Body of pancreas (tissue), 4 donors: ENCODE measurements at regions not wholly inside any gene's neighbourhood (a gene's known extent, or its start where the extent isn't known, plus 50 kb on each side); places are given as distances from the start of the nearest gene placed in this dataset.

Experiments used
- ATAC-seq: fragments of 150-250 bp; one replicate; pipeline ENCODE4 v1.9.1; 2016
- DNase-seq, 4 donors: peaks; one replicate each; pipeline ENCODE4 v3.0.0-alpha.2; 2019
- H3K27ac ChIP-seq, 4 donors: fragments of 200-600 bp; sonication (generic); 1 replicate in 3 of 4; 2 replicates in 1 of 4; pipeline versions ENCODE4 v1.5.1 to v1.6.1; 2016 to 2019; ENCODE audit warnings: mild to moderate bottlenecking in 1 of 4, mixed read lengths in 1 of 4, moderate library complexity in 1 of 4
- H3K27me3 ChIP-seq, 2 donors: fragments of 200-600 bp; sonication (generic); one replicate each; pipeline ENCODE4 v1.6.0; 2016; ENCODE audit warnings: mild to moderate bottlenecking in 1 of 2
- H3K36me3 ChIP-seq, 2 donors: fragments of 200-600 bp; sonication (generic); replicated peaks in 1 of 2; 2 replicates each; pipeline ENCODE4 v1.5.1; 2016; ENCODE audit warnings: low read depth in 2 of 2; ENCODE audit not compliant: insufficient read depth in 1 of 2
- H3K4me1 ChIP-seq: fragments of 200-600 bp; sonication (generic); one replicate; pipeline ENCODE4 v1.6.0; 2016
- H3K4me3 ChIP-seq, 2 donors: fragments of 200-600 bp; sonication (generic); 1 replicate in 1 of 2; 2 replicates in 1 of 2; pipeline ENCODE4 v1.5.1; 2016 to 2019
- H3K9me3 ChIP-seq, 3 donors: fragments of 200-600 bp; sonication (generic); 1 replicate in 2 of 3; 2 replicates in 1 of 3; pipeline ENCODE4 v1.5.1; 2016
- CTCF ChIP-seq, 7 experiments: fragments of 450-650 bp in 4 of 7; fragments of 200-600 bp in 3 of 7; sonication (generic) in 3 of 7; IDR thresholded peaks; one replicate each; pipeline ENCODE4 v1.5.1; 2016 to 2019; ENCODE audit warnings: antibody characterized with exemption in 7 of 7
- POLR2A ChIP-seq, 3 donors: fragments of 450-650 bp; IDR thresholded peaks; one replicate each; pipeline ENCODE4 v1.6.1; 2016; ENCODE audit warnings: antibody characterized with exemption in 3 of 3, mild to moderate bottlenecking in 2 of 3
- WGBS, 2 donors: methylation state at CpG; one replicate each; pipeline ENCODE4 v1.1.5; 2017; 5-methylcytosine and 5-hydroxymethylcytosine counted together
- intact Hi-C: fragments of 100-400 bp; cut with DNase I; formaldehyde crosslinking; loops from one replicate; pipeline ENCODE4 v1.15.1; 2023

- no peak for TF ChIP-seq CTCF (IDR thresholded peaks at IDR 0.05)
- no peak for TF ChIP-seq POLR2A (IDR thresholded peaks at IDR 0.05)
- DNase-seq (no peak), ATAC-seq (no peak)
- no peaks in the 10 kb centered on the region for H3K9me3 ChIP-seq
- H3K4me1 ChIP-seq: peaks cover 4% of the 10 kb centered on the region
- 66 to 69% methylated on average over 3 of the region's 3 CpGs for WGBS, 2 donors
- H3K4me3 ChIP-seq: no peak overlapping the region
- no peaks in the 10 kb centered on the region for H3K27me3 ChIP-seq
- no peaks in the 10 kb centered on the region for H3K36me3 ChIP-seq
- H3K27ac ChIP-seq: no peak overlapping the region
- intact Hi-C loops: no loop called here
Observed at GRCh38 chr5:107100121-107100520, 570.6 kb downstream of the EFNA5 start.

- no peak for ATAC-seq
- no peaks in the 10 kb centered on the region for H3K9me3 ChIP-seq
- DNase-seq: no peak
- 89 to 94% methylated on average over 4 of the region's 4 CpGs for WGBS, 2 donors
- TF ChIP-seq POLR2A (IDR thresholded peaks at IDR 0.05) (no peak), CTCF (IDR thresholded peaks at IDR 0.05) (no peak)
- no peak overlapping the region for H3K27ac ChIP-seq
- no peaks in the 10 kb centered on the region for H3K36me3 ChIP-seq
- intact Hi-C loops: no loop called here
- H3K4me1 ChIP-seq: peaks cover 2% of the 10 kb centered on the region
- H3K27me3 ChIP-seq: no peaks in the 10 kb centered on the region
- H3K4me3 ChIP-seq: no peak overlapping the region
Observed at GRCh38 chr5:107099506-107099905, 571.2 kb downstream of the EFNA5 start.

GRCh38 chr5:107092695-107093094 is 578.0 kb downstream of the EFNA5 start:
- H3K4me1 ChIP-seq: no peaks in the 10 kb centered on the region
- intact Hi-C loops: no loop called here
- no peaks in the 10 kb centered on the region for H3K9me3 ChIP-seq
- no peak for DNase-seq
- no peak overlapping the region for H3K27ac ChIP-seq
- no peak for ATAC-seq
- TF ChIP-seq CTCF (IDR thresholded peaks at IDR 0.05) (no peak), POLR2A (IDR thresholded peaks at IDR 0.05) (no peak)
- no peaks in the 10 kb centered on the region for H3K36me3 ChIP-seq
- H3K27me3 ChIP-seq: no peaks in the 10 kb centered on the region
- H3K4me3 ChIP-seq: no peak overlapping the region

- Histone ChIP-seq H3K4me1 (no peaks in the 10 kb centered on the region), H3K9me3 (no peaks in the 10 kb centered on the region), H3K36me3 (no peaks in the 10 kb centered on the region), H3K27ac (no peak overlapping the region), H3K27me3 (no peaks in the 10 kb centered on the region), H3K4me3 (no peak overlapping the region)
- intact Hi-C loops: no loop called here
- TF ChIP-seq CTCF (IDR thresholded peaks at IDR 0.05) (no peak), POLR2A (IDR thresholded peaks at IDR 0.05) (no peak)
- no peak for ATAC-seq
- DNase-seq: no peak
Observed at GRCh38 chr5:107090506-107090905, 580.2 kb downstream of the EFNA5 start.

GRCh38 chr5:107088907-107089306 is 581.8 kb downstream of the EFNA5 start:
- Histone ChIP-seq H3K4me3 (no peak overlapping the region), H3K27ac (no peak overlapping the region), H3K36me3 (no peaks in the 10 kb centered on the region), H3K4me1 (no peaks in the 10 kb centered on the region), H3K9me3 (no peaks in the 10 kb centered on the region), H3K27me3 (no peaks in the 10 kb centered on the region)
- intact Hi-C loops: no loop called here
- no peak for TF ChIP-seq POLR2A (IDR thresholded peaks at IDR 0.05)
- TF ChIP-seq CTCF (IDR thresholded peaks at IDR 0.05): no peak
- DNase-seq (no peak), ATAC-seq (no peak)
- 81 to 94% methylated on average over 1 of the region's 1 CpG for WGBS, 2 donors
